GM06990 (cell line): ENCODE measurements at regions not wholly inside any gene's neighbourhood (a gene's known extent, or its start where the extent isn't known, plus 50 kb on each side); places are given as distances from the start of the nearest gene placed in this dataset.

Experiments
- DNase-seq: peaks from one replicate; pipeline ENCODE4 v3.0.0-alpha.2; 2011; ENCODE audit not compliant: insufficient read length; ENCODE audit errors: extremely low read depth
- H3K27me3 ChIP-seq: replicated peaks from 2 replicates; pipeline ENCODE4 v1.6.0; 2011; ENCODE audit warnings: low read length; ENCODE audit not compliant: control insufficient read depth, insufficient read depth
- H3K36me3 ChIP-seq: 2 replicates; pipeline ENCODE4 v1.5.1; 2011; ENCODE audit warnings: low read length; ENCODE audit not compliant: control insufficient read depth, insufficient read depth
- H3K4me3 ChIP-seq: replicated peaks from 2 replicates; pipeline ENCODE4 v1.5.1; 2011; ENCODE audit warnings: low read depth, mild to moderate bottlenecking, control low read depth, low read length
- TF ChIP-seq, protein P1 (sequence below): IDR thresholded peaks from 2 replicates; pipeline ENCODE4 v1.5.1; 2011; ENCODE audit warnings: low read length, control low read depth, mild to moderate bottlenecking, inconsistent platforms; ENCODE audit not compliant: insufficient read depth, poor library complexity, severe bottlenecking

DNA sequence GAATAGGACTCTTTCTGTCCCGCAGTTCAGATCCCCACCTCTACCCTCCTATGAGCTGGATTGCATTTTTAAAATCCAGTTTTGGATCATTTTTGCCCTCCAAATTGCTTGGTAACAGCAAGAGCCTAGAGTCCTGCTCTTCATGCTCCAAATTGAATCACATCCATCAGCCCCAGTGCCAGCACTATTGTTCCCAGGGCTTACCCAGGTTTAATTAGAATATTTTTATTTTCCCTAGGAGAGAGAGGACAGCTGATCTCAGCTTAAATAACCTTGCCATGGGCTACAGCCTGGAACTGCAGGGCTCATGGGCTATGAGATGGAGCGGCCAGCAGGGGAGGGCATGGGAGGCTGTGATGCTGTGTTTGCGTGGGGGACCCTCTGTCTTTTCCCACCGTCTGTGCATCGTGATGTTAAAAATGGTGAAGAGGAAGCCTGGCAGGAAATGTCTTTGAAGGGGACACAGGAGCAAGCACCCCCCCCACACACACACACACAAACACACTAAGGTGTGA lies 59.4 kb upstream of the WSCD2 start:
- Histone ChIP-seq H3K27me3 (no peaks in the 10 kb centered on the region), H3K4me3 (no peak overlapping the region), H3K36me3 (no peaks in the 10 kb centered on the region)
- DNase-seq, result no peak
- TF ChIP-seq, protein P1, sequence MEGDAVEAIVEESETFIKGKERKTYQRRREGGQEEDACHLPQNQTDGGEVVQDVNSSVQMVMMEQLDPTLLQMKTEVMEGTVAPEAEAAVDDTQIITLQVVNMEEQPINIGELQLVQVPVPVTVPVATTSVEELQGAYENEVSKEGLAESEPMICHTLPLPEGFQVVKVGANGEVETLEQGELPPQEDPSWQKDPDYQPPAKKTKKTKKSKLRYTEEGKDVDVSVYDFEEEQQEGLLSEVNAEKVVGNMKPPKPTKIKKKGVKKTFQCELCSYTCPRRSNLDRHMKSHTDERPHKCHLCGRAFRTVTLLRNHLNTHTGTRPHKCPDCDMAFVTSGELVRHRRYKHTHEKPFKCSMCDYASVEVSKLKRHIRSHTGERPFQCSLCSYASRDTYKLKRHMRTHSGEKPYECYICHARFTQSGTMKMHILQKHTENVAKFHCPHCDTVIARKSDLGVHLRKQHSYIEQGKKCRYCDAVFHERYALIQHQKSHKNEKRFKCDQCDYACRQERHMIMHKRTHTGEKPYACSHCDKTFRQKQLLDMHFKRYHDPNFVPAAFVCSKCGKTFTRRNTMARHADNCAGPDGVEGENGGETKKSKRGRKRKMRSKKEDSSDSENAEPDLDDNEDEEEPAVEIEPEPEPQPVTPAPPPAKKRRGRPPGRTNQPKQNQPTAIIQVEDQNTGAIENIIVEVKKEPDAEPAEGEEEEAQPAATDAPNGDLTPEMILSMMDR, result no peak

DNA sequence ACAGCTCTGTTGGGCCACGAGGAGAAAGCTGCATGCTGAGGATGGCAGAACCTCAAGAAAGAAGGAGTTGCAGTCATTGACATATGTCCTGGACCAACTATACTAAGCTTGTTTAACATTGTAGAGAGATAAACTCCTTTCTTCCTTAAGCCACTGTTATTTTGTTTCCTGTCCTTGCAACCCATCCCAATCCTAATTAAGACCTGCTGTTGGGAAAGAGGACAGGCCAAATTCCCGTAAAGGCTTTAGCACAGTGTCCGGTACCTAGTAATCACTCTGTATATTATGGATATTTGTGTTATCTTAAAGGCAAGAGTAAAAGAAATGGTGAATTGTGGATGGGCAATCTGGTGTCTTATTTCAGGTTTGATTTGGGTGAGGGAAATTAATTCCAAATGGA lies 53.5 kb upstream of the WSCD2 start:
- TF ChIP-seq, protein P1, result no peak
- DNase-seq, result no peak
- H3K4me3 ChIP-seq, result no peak overlapping the region
- H3K27me3 ChIP-seq, result no peaks in the 10 kb centered on the region
- no peaks in the 10 kb centered on the region for H3K36me3 ChIP-seq

DNA sequence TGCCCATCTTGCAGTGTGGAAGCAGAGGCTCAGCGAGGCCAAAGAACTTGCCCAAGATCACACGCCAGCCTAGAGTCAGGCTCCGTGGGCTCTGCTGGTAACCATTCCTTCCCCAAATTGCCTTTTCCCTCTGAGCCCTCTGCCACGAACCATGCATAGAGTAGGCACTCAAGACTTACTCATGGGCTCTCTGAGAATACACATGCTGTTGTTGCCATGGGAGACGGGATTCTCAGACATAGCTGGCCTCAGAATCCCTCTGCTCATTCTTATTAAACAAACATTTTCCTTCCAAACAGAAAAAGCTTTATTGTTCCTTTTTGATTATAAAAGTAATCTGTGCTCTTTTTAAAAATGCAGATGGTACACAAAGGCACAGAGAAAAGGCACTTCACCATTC lies 52.5 kb upstream of the WSCD2 start:
- H3K4me3 ChIP-seq, result no peak overlapping the region
- TF ChIP-seq, protein P1, result no peak
- no peaks in the 10 kb centered on the region for H3K36me3 ChIP-seq
- no peaks in the 10 kb centered on the region for H3K27me3 ChIP-seq
- no peak for DNase-seq

DNA sequence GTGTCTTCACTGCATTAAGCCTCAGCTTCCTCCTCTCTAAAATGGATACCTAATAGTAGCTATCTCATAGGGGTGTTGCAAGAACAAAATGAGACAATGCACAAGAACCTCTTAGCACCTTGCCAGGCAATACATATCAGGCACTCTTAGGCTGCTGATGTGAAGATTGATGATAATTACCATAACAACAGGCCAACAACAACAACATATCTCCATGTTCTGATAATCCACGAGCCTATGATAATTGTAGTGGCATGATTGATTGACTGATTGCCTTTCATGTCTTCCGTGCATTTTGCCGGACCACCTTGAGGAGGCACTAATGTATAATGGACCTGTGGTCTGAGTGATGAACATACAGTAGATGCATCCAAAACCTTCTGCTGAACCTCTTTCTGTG lies 50.7 kb upstream of the WSCD2 start:
- no peak overlapping the region for H3K4me3 ChIP-seq
- H3K36me3 ChIP-seq, result no peaks in the 10 kb centered on the region
- DNase-seq, result no peak
- TF ChIP-seq, protein P1, result no peak
- H3K27me3 ChIP-seq, result no peaks in the 10 kb centered on the region
